ENCODE measurements at regions not wholly inside any gene's neighbourhood (a gene's known extent, or its start where the extent isn't known, plus 50 kb on each side); places are given as distances from the start of the nearest gene placed in this dataset.
"Not testable (repeated sequence)": the region's sequence is repeated elsewhere in the genome, so short reads cannot be mapped to it uniquely, and the experiment has no call there.

DNA sequence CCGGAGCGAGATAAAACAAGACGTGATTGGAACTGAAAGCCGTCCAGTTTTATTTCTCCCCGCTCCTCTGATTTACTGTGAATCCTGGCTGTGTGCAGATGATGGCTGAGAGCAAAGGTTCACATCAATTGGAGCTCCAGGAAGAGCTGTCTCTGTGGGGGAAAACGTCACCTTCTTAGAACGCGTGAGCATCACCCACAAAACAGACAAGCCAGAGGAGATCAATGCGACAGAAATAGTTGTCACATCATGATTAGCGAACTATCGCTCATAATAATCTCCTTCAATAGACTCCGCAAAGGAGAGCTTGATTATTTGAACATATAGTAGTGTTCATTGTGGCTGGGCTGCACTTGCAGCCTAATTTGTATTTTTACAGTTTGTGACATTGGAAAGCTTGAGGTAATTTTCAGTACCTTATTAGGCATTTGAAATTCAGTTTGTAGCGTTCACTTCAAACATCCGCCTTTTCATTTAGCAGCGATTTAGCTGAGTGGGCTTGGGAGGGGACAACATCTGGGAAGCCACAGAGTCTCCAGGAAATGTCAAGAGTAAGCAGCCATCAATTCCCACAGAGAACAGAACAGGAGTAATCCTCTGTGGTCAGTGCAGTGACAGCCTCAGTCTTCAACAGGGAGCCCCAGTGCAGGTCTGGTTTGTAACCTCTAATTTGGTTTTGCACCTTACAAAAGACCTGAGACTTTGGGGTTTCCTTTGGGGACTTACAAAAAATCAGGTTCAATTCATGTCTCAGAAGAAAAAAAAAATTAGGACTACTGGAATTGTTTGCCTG is 276.8 kb upstream of the PFKP start:
- no peak for DNase-seq (ENCODE audit: low read depth in 2 of 2)

DNA sequence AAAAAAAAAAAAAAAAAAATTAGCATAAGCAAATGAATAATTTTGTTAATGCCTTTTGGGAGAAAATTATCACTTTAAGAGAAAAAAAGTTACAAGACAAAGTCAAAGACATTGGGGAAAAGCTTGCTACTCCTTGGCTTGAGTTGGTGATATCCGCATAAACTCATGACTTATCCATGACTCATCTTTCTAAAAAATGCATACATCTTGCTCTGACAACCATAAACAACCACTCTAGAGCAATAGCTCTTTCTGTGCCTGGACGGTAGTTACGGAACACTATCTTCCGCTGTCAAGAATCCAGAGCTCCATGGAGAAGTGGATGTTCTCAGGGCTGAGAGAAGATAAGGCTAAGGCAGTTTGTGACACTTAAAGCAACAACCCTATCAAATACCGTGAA is 281.1 kb upstream of the PFKP start:
- no peak for DNase-seq (ENCODE audit: low read depth in 2 of 2)

DNA sequence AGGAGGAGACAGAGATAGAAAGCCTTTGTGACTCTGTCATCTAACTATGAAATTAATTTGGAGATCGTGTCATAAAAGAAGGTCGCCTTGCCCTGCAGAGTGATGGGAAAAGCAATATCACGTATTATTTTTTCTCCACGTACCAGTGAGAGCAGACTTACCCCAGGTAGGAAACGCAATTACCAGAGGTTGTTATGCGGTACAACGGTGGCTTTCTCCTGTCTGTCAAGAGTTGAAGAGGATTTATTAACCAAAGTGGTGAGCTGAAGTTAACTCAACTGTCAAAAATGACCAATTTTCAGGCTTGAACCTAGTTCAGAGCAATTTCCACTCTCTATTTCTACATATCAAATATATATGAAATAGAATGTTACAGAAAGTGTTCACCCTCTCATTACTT is 282.6 kb upstream of the PFKP start:
- no peak for DNase-seq (ENCODE audit: low read depth in 2 of 2)

DNA sequence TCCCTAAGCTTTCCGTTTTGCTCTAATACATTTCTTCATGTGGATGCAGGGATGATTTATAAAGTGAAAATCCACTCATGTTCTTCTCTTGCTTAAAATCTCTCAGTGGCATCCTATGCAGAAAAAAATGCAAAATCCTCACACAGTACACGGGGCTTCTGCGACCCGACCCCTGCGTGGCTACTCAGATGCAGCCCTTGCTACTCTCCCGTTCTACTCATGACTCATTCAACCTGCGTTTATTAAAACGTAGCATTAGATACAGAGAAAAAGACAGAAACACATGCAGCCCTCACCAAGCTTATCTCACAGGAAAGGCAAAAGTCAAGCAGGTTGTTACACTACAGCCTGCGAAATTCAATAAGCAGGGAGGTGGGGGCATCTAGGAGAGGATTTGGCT is 284.4 kb upstream of the PFKP start:
- DNase-seq (ENCODE audit: low read depth in 2 of 2): no peak

DNA sequence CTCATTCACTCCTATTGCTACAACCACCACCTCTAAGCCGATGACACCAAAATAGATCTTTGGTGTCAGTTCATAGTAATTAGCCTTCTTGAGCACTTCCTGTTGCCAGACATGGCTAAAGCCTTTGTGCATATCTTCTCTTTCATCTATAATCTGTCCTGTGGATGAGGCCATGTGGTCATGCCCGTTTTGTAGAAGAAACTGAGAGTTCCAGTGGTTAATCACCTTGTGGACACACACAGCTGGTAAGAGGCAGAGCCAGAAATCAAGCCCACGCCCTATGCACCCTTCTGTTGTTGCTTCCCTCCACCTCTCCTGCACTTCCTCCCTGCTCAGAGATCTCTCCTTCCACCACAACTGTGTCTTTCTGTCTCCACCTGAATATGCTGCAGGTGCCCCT is 285.1 kb upstream of the PFKP start:
- no peak for DNase-seq (ENCODE audit: low read depth in 2 of 2)

DNA sequence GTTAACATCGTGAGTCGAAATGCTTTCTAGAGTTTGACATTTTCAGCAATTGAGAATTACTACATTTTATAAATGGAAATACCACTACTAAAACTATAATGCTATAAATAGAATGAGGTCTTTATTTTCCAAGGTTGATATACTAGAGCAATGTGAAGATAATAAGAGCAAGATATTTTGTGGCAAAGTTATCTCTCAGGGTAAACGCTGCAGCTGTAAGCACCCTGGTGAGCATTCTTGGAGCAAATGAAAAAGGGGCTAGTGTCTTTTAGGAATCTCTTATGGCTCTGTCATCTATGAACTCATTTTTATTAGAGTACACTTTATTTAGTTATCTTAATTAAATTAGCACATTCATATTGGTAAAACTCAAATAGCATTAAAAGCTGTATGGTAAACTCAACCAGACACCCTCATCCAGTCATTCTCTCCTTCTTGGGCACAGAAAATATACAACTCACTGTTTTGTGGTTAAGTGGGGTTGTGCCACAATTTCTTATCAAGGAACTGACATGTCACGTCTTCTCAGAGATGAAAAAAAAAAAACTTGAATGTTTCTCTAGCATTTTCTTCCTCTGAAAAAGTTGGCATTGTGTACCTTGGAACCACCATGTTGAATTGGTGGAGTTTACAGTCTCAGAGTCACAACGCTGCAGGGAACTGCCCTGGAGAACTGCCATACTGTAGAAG is 289.5 kb upstream of the PFKP start:
- no peak for DNase-seq (ENCODE audit: low read depth in 2 of 2)

DNA sequence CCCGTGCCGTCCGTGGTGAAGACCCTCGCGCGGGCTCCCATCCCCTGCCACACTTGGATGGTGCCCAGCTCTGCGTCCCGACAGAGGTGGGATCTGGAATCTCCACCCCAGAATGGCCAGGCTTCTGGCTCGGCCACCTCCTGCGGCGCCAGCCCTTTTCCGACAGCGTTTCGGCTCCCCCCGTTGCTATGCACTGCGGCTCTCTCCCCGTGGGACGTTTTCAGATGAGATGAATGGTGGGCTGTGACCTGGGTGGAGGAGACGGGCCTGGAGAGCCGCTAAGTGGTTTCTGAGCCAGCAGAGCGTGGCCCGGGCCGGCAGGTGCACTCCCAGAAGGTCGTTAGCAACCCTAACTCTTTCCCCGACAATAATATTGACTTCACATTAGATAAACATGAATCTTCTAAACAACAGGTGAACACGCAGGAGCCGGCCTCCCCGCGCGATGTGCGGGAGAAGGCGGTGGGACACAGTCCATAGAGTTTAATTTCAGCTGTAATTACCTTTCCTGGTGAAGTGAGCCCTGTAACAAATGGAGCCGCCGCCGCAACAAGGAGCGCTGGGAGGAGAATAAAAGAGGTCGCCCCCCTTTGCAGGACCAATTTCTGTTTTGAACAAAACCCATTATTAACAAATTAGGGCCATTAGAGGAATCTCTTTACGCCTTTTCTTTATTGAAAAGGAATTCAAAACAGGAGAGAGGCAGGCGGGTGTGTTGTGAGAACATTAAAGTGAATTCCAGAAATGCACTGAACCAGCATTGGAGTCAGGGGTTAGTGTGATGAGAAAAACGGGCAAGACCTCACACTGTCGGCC is 294.3 kb upstream of the PFKP start:
- DNase-seq (ENCODE audit: low read depth in 2 of 2): no peak

DNA sequence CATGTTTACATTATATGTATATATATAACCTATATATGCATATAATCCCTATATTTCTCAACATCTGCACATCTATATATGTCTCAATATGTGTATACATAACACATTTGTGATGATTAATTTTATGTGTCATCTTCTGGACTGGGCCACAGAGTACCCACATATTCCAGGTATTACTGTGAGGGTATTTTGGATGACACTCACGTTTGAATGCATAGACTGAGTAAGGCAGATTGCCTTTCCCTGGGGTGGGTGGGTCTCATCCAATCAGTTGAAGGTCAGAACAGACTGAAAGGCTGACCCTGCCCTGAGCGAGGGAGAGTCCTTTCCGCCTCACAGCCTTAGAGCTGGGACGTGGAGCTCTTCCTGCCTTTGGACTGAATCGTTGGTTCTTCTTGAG is 295.2 kb upstream of the PFKP start:
- DNase-seq (ENCODE audit: low read depth in 2 of 2): no peak

DNA sequence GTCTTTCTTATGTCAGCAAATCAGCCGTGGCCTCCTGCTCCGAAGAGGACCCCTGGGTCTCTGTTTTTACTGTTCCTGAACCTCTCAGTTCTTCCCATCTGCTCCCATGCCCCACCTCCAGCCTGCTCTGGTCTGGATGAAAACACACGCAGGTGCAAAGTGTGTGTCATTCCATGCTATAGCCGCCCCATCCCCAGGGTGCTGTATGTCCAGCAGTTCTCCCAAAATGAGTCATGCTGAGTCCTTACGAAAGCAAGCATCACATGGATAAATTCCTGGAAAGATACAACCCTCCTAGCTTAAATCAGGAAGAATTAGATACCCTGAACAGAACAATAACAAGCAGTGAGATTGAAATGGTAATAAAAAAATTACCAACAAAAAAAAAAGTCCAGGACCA is 300.1 kb upstream of the PFKP start:
- DNase-seq (ENCODE audit: low read depth in 2 of 2): not testable (repeated sequence)

DNA sequence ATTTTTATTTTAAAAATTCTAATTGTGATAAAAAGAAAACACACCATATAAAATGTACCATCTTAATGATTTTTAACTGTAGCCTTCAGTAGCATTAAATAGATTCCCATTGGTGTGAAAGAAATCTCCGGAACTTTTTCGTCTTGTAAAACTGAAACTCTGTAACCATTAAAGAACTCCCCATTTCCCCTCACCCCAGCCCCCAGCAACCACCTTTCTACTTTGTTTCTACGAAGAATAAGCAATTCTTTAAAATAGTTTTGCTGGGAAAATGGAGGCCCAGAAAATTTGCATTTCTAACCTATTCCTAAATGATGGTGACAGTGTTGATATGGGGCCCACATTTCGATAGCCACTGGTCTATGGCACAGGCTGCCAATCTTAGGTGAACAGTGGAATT is 305.4 kb upstream of the PFKP start:
- no peak for DNase-seq (ENCODE audit: low read depth in 2 of 2)

DNA sequence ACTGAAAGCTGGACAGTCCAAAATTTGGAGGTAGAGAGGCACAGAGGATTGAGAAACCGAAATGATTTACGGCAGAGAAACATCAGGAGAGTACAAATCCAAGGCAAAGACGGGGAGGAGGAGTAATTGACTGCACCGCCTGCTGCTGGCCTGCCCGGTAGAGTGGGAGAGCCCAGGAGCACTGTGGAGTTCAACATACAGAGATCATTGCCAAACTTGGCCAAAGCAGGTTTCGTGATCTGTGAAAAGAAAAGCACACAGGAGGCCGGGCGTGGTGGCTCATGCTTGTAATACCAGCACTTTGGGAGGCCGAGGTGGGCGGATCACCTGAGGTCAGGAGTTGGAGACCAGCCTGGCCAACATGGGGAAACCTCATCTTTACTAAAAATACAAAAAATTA is 306.0 kb upstream of the PFKP start:
- DNase-seq (ENCODE audit: low read depth in 2 of 2): no peak

DNA sequence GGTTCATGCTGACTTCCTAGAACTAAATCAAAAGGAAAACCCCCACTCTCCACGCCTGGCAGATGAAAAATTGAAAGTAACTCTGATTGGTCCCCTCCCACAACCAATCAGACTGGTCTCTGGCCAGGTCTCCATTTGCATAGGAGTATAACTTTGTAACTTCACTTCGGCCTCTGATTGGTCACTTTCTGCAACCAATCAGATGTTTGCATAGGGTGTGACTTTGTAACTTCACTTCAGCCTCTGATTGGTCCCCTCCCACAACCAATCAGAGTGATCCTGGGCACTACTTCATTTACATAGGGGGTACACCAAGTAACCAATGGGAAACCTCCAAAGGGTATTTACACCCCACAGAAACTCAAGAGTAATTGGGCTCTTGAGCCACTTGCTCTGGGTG is 306.6 kb upstream of the PFKP start:
- no peak for DNase-seq (ENCODE audit: low read depth in 2 of 2)

DNA sequence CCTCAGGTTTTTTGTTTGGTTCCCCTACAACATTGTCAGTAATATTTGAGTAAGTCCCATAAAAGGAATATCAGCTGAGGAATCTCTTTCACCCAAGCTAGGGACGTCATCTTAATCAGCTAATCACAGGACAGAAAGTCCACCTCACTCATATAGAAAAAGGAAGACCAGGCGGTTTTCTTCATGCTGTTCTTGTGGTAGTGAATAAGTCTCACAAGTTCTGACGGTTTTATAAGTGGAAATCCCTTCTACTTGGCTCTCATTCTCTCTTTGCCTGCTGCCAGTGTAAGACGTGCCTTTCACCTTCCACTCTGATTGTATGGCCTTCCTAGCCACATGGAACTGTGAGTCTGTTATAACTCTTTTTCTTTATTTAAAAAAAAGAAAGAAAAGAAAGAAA is 308.1 kb upstream of the PFKP start:
- DNase-seq (ENCODE audit: low read depth in 2 of 2): no peak

DNA sequence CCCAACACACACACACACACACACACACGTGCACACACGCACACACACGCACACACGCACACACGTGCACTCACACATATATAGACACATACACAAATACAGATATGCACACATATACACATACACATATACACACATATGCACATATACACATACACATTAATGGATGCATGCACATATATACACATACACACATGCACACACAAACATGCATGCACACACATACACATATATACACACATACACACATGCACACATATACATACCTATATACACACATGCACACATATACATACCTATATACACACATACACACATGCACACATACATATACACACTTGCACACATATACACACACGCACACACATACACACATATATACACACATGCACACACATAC is 312.4 kb upstream of the PFKP start:
- DNase-seq (ENCODE audit: low read depth in 2 of 2): no peak

DNA sequence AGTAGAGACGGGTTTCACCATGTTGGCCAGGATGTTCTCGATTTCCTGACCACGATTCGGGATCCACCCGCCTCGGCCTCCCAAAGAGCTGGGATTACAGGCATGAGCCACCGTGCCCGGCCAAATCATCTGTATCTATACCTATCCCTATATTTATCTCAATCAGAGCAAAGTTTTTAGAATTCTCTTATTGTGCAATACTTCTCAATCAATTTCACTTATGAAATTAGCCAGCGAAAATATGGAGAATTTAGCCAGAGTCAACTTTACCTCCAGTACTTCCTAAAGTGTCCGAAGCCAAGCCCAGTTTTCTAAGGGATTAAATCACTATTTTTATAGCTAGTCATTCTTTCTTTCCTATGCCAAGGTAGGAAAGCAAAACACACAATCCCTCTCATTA is 319.1 kb upstream of the PFKP start:
- DNase-seq (ENCODE audit: low read depth in 2 of 2): no peak

DNA sequence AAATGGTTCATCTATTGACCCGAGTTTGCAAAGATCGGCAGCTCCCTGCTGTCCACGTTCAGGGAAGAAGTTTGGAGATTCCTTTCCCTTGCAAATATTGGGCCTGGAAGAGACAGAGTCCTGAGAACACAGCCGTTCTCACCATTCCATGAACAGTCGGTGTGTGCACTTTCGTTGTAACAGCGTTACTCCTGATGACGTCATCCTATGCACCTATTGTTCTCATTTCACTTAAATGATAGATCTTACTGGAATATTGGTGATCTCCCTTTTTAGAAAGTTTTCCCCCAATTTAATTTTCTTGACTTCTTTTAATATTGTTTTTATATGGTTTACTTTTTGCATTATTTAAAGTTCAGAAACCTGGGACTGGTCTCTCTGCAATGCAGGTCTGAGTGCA is 320.7 kb upstream of the PFKP start:
- DNase-seq (ENCODE audit: low read depth in 2 of 2): no peak

DNA sequence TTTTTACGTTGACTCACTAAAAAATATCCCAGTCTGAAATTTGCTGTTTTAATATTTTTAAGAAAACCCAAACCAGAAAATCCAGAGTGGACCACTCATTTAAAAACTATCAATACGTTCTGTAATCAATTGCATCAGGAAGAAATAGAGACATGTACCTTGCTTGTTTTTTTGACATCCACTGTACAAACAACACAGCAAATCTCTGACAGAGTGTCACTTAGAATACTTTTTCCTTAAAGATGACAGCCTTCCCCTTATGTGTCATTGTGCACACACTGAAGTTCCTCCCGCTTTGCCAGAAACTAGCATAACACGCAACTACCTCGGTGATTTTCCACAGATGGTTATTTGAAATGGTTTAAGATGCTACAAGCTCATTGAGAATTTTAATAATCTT is 321.7 kb upstream of the PFKP start:
- no peak for DNase-seq (ENCODE audit: low read depth in 2 of 2)

DNA sequence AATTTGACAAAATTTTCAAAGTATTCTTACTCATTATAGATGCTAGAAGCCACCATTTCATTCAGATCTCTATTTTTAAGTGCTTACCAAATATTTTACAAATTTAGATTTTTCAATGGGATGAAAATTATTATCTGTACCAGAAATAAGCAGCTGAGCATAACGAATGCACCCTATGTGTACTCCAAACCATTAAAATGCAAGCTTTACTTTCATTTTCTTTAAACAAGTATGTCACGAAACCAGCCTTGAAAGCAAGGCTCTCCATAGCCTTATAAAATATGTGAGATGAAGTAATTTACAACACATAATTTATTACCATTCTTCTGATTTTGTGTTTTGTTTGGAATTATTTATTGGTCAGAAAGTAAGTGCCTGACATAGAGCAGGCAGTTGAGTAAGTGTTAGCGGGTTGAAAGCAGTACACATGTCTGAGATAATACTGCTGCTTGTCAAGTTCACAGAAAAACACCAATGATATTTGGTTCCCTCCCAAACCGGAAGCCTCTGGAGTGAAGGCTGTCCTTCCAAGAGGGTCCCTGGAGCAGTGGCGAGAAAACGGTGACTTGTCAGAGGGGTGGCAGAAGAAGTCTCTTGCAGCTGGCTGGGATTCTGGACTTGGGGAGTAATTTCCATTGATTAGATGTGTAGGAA is 322.7 kb upstream of the PFKP start:
- DNase-seq (ENCODE audit: low read depth in 2 of 2): no peak

DNA sequence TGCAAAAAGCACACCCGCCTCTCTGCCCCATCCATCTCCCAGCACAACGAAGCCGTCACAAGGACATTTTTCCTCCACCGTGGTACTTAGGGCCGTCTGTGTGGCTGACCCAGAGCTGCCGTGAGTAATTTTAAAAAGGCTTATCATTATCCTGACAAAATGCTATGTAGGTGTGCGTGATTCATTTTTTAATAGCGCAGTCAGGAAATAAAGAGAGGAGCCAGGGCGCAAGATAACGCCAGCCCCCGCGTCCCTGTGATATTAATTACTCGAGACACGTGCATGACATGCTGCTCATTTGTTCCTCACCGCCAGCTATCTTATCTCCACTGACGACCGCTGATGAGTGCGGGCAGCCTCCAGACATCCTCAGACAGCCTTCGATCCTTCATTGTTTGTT is 332.7 kb upstream of the PFKP start:
- DNase-seq (ENCODE audit: low read depth in 2 of 2): no peak

DNA sequence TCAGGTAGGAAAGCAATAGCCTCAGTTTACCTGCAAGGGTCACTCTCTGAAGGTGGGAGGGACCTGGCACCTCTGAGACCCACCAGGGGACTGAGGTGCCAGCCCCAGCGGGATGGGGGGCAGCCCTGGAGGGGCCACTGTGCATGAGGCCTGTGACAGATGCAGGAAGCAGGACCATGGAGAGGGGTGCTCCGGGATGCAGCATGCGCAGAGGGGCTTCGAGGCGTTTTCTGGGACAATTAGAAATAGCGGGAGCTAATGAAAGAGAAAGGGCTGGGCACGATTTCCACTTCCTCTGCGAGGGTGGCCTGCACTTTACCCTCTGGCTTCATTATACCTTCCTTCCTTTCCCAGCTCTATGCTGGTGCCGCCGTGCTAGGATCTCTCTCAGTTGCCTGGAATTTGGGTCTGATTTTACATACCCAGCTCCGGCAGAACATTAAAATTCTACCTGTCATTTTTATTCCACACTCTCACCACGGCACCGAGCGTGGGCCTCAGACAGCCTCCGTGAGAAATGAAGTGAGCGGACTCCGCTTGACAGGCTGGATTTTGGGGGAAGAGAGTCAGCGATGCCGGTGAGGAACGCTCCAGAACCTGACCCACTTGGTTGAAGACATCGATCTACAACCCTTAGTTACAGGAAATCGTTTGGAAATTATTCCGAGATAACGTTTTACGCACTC is 333.9 kb upstream of the PFKP start:
- no peak for DNase-seq (ENCODE audit: low read depth in 2 of 2)

DNA sequence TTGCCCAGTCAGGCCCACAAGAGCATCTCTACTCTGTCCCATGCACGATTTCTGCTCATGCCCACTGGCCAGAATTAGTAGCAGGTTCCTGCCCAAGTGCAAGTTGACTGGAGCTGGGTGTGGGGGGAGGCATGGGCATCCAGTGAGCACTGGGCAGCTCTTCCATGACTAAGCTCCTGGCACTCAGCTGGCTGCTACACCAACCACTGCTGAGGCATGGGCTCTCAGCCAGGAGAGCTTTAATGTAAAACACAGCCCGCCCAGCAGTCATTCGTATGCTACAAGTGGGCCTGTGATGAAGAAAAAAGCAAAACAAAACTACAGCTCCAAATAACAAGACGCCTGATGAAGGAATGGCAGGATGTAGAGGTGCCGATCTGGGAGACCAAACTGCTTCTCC is 335.4 kb upstream of the PFKP start:
- DNase-seq (ENCODE audit: low read depth in 2 of 2): no peak

DNA sequence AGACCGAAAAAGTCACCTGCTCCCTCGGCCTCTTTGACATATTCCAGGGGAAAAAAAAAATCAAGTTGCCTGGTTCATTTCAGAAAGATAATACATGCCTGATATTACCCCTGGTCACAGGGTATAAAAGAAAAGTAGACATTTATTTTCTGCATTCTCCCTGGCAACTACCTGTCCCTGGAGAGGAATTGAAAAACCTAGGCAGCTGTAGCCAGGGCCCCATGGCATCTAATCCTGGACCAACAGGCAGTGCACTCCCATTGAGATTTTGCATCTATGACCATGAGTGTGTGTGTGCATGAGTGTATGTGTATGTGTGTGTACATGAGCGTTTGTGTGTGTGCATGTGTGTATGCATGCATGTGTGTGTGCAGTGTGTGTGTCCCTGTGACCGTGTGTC is 338.2 kb upstream of the PFKP start:
- no peak for DNase-seq (ENCODE audit: low read depth in 2 of 2)
